GM18870 (cell line): ENCODE measurements at regions not wholly inside any gene's neighbourhood (a gene's known extent, or its start where the extent isn't known, plus 50 kb on each side); places are given as distances from the start of the nearest gene placed in this dataset.
"Not testable (repeated sequence)": the region's sequence is repeated elsewhere in the genome, so short reads cannot be mapped to it uniquely, and the experiment has no call there.

Source experiments
- ATAC-seq: cut with Tn5 transposase; IDR thresholded peaks from one replicate; pipeline ENCODE4 v1.9.1; 2021; ENCODE audit warnings: moderate library complexity; ENCODE audit not compliant: unreplicated experiment

DNA sequence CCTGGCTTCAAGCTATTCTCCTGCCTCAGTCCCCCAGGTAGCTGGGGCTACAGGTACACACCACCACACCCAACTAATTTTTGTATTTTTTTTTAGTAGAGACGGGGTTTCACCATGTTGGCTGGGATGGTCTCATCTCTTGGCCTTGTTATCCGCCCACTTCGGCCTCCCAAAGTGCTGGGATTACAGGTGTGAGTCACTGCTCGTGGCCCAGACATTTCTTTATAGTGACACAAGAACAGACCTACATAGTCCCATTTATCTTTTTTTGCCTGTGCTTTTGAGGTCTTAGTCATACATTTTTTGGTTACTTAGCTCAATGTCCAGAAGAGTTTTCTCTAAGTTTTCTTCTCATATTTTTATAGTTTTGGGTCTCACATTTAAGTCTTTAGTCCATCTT is 247.4 kb downstream of the SYT10 start:
- ATAC-seq = no peak

DNA sequence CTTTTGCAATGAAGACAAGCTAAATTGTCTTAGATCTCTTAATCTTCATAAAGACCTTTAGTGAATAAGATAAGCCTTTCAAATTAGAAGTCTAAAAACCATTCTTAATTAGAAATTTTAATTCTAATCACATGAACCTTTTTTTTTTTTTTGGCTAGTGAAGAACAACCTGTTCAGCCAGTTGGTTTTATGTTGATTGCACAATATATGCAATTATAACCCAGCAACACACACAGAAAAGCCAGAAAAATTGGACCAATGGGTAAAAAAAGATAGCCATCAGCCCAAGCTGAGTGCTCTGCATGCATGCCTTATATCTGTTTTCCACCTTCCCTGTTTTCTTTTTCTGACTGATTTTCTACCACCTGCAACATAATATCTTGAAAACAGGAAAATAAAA is 252.2 kb downstream of the SYT10 start:
- no peak for ATAC-seq

DNA sequence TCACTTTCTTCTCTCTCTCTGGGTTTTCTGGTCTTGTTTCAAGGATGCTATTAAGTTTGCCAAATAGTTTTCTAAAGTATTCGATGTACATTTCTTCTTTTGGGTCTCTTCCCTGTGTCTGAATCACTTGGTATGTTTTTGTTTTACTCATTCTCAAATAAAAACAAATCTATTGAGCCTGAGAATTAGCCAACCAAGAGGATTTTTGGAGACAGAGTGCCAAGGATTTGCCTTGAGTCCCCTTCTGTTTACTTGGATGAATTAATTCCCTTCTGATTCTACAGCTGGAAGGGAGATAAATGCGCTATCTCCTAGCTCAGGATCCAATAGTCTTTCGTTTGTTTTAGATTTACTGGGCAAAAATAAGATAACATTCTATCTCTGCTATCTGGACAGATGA is 255.5 kb downstream of the SYT10 start:
- ATAC-seq = no peak

DNA sequence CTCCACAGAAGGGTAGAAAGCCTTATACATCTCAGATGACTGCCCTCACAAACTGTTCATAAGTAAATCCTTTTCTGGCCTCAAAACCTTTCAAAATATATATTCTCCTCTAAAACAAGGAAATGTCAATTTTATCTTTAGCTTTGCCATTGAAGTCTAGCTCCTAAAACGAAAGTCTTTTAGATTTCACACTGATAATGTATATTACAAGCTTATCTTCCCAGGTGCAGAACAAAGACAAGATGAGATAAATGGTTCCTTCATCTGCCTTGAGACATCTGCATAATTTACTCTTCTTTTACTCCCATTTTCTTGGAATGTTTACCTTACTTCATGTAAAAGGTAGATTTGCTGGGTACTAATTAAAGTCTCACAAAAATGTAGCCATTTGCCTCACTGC is 257.1 kb downstream of the SYT10 start:
- ATAC-seq = no peak

DNA sequence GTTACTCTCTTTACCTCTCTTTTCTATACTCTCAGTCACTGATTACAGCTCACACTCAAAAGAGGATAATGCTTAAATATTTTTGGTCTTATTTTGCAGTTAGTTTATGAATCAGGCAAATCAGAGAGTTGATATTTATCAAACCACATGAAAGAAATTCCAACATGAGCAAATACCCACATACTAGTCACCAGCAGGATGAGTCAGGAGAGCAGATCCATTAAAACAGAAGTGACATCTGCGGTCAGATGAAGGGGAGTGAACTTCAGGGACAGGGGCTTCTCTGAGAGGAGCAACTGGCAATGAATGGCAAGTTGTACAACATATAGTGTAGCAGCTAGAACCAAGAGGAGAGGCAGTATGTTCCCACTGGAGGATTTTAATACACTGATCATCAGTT is 258.7 kb downstream of the SYT10 start:
- no peak for ATAC-seq

DNA sequence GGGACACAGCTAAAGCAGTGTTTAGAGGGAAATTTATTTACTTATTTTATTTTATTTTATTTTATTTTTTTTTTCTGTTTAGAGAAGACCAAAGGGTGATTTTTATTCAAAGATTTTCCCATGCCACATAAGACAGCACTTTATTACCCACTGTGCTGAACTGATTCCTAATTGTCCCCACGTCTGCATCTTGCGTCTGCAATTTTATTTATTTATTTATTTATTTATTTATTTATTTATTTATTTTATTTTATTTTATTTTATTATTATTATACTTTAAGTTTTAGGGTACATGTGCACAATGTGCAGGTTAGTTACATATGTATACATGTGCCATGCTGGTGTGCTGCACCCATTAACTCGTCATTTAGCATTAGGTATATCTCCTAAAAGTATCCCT is 269.7 kb upstream of the PKP2 start:
- not testable (repeated sequence) for ATAC-seq

DNA sequence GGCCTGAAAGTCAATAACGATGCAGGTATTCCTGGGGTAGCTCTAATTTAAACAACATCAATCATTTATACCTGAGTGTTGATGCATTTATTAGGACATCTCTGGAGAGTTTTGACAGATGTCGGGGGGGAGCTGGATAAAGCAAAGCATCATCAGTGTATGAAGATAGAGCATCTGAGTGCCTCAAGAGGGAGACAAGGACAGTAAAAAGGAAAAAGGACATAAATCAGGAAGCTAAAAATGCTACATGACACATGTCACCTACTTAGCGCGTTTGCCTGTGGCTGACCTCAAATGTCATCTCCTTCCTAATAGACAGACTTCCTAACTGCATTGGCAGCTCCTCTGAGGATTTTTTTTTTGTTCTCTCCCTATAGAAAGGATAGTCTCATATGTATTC is 259.5 kb upstream of the PKP2 start:
- no peak for ATAC-seq

DNA sequence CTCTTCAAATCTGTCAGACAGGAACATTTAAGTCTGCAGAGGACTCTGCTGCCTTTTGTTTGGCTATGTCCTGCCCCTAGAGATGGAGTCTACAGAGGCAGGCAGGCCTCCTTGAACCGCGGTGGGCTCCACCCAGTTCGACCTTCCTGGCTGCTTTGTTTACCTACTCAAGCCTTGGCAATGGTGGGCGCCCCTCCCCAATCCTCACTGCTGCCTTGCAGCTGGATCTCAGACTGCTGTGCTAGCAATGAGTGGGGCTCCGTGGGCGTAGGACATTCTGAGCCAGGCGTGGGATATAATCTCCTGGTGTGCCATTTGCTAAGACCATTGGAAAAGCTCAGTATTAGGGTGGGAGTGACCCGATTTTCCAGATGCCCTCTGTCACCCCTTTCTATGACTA is 250.7 kb upstream of the PKP2 start:
- not testable (repeated sequence) for ATAC-seq

DNA sequence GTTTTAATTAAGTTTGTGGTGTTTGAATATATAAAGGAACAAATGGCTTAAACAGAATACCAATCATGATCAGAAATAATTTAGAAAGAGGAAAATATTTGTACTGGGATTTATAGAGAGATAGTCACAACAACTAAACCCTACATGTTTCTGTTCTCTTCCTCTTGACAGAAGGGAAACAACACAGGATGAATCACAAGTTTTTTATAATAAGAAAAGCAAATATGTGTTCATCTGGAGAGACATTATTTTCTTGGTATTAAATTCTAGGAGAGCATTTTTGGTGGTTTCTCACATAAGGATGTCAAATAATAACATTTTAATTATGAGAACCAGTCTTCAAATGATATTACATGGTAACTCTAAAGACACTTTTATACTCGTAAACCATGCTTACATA is 232.9 kb upstream of the PKP2 start:
- ATAC-seq = no peak

DNA sequence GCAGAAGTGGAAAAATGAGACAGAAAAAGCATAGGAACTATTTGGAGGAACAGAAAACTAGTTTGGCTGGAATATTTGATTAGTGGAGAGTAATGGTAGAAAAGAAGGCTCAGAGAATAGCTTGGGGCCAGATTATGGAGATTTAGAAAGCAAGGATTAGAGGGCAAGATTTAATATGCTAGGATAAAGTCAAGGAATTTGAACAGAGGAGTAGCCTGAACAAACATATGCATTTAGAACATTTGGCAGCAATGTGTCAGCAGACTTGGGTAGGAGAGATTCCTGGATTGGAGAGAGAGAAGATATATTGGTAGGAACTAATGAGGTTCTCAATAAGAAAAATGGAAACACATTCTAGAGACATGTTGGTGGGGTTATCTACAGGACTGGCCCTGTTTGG is 229.2 kb upstream of the PKP2 start:
- no peak for ATAC-seq

DNA sequence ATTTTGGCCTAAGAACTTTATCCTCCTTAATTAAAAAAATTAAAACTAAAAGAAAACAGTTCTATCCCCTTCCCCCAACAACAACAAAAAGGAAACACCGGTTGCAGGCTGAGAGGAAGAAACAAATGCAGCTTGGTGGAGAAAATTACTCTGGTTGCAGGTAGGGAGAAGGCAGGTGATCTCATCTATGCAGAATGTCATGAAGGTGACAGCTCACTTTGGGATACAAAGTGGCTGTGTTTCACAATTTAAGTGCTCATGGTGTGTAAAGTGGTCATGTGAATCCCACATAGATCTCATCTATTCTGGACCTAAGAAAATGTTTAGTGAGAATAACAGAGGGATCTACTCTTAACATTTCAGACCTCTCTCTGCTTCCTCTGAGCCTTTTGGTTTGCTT is 219.7 kb upstream of the PKP2 start:
- no peak for ATAC-seq

DNA sequence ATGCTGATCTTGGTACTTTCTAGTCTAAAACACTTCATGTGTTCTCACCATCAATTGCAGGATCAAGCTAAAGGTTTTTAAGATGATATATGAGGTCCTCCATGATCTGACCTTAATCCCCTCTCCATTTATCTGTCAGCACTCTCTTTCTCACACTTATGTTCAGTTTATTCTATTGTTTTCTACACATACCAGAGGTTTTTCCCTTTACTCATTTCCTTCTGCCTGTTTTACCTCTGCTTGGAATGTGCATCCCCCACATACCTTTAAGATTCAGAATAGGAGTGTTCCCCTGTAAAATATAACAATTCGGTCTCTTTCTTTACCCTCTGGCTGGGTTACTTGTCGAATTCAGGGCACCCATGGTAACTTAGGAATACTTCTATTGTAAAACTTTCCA is 219.1 kb upstream of the PKP2 start:
- ATAC-seq = no peak

DNA sequence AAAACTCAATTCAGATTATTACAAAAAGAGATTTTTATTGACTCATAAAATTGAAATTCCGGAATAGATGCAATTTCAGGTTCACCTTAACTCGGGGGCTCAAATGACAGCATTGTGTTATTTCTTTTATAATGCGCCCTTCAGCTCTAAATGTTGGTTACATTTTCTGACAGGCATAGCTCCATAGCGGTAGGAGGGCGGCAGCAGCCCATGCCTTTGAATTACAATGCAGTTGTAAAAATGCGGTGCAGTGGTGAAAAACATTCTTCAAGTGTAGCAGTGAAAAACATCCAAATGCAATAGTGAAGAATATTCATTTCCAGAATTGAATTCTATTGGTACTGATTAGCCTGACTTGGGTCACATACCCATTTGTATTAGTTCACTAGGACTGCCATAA is 215.3 kb upstream of the PKP2 start:
- no peak for ATAC-seq

DNA sequence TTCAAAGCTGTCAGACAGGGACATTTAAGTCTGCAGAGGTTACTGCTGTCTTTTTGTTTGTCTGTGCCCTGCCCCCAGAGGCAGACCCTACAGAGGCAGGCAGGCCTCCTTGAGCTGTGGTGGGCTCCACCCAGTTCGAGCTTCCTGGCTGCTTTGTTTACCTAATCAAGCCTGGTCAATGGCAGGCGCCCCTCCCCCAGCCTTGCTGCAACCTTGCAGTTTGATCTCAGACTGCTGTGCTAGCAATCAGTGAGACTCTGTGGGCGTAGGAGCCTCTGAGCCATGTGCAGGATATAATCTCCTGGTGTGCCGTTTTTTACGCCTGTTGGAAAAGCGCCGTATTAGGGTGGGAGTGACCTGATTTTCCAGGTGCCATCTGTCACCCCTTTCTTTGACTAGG is 211.2 kb upstream of the PKP2 start:
- ATAC-seq = not testable (repeated sequence)

DNA sequence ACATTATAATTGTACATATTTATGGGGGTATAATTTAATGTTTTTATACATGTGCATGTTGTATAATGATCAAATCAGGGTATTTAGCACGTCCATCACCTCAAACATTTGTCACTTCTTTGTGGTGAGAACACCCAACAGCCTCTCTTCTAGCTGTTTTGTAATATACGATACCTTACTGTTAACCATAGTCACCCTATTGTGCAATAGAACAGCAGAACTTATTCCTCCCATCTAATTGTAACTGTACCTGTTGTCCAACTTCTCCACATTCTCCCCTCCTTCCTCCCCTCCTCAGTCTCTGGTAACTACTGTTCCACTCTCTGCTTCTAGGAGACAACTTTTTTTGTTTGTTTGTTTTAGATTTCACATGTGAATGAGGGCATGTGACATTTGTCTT is 197.0 kb upstream of the PKP2 start:
- ATAC-seq = no peak

DNA sequence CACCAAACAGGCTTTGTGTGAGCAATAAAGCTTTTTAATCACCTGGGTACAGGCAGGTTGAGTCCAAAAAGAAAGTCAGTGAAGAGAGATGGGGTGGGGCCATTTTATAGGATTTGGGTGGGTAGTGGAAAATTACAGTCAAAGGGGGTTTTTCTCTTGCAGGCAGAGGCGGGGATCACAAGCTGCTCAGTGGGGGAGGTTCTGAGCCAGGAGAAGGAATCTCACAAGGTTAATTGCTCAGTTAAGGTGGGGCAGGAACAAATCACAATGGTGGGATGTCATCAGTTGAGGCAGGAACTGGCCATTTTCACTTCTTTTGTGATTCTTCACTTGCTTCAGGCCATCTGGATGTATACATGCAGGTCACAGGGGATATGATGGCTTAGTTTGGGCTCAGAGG is 191.3 kb upstream of the PKP2 start:
- not testable (repeated sequence) for ATAC-seq

DNA sequence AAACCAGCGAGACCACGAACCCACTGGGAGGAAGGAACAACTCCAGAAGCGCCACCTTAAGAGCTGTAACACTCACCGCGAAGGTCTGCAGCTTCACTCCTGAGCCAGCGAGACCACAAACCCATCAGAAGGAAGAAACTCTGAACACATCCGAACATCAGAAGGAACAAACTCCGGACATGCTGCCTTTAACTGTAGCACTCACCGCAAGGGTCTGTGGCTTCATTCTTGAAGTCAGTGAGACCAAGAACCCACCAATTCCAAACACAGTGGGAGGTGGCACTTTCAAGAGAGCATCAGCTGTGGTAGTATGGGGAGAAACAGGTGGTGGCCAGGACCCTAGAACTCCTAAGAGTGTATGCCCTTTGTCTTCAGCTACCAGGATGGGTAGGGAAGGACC is 179.8 kb upstream of the PKP2 start:
- ATAC-seq = not testable (repeated sequence)

DNA sequence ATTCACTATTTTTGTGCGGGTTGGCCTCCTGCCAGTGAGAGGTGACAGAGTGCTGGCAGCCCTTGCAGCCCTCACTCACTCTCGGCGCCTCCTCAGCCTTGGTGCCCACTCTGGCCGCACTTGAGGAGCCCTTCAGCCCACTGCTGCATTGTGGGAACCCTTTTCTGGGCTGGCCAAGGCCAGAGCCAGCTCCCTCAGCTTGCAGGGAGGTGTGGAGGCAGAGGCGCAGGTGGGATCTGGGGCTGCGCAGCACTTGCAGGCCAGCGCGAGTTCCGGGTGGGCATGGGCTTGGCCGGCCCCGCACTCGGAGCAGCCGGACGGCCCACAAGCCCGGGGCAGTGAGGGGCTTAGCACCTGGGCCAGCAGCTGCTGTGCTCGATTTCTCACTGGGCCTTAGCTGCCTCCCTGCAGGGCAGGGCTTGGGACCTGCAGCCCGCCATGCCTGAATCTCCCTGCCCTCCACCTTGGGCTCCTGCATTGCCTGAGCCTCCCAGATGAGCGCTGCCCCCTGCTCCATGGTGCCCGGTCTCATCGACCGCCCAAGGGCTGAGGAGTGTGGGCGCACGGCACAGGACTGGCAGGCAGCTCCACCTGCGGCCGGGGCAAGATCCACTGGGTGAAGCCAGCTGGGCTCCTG is 178.7 kb upstream of the PKP2 start:
- not testable (repeated sequence) for ATAC-seq

DNA sequence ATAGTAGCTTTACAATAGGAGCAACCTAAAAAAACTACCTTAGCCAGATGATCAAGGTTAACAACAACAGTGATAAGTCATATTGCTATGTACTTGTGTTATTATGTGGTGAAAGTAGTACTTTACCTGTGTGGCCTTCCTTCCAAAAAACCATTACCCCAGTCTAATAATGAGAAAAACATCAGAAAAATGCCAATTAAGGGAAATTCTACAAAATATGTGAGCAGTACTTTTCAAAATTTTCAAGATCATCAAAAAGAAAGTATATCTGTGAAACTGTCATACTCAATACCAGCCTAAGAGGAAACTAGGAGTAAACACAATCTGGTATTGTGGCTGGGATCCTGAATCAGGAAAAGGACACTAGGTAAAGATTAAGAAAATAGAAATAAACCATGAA is 165.3 kb upstream of the PKP2 start:
- ATAC-seq = no peak

DNA sequence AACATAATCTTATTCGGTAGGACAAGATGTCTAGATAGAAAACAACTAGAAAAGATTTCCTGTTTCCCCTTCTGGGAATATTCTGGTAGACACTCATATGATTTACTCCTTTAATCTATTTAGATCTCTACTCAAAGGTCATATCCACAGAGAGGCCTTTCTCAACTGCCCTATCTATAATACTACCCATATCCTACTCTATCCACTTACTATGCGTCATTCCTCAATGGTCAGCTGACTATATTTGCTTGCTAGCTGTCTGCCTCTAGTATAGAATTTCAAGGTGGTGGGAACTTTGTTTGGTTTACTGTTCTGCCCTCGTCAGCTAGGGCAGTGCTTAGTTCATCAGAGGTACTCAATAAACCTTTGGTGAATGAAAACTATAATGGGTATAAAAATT is 157.8 kb upstream of the PKP2 start:
- no peak for ATAC-seq

DNA sequence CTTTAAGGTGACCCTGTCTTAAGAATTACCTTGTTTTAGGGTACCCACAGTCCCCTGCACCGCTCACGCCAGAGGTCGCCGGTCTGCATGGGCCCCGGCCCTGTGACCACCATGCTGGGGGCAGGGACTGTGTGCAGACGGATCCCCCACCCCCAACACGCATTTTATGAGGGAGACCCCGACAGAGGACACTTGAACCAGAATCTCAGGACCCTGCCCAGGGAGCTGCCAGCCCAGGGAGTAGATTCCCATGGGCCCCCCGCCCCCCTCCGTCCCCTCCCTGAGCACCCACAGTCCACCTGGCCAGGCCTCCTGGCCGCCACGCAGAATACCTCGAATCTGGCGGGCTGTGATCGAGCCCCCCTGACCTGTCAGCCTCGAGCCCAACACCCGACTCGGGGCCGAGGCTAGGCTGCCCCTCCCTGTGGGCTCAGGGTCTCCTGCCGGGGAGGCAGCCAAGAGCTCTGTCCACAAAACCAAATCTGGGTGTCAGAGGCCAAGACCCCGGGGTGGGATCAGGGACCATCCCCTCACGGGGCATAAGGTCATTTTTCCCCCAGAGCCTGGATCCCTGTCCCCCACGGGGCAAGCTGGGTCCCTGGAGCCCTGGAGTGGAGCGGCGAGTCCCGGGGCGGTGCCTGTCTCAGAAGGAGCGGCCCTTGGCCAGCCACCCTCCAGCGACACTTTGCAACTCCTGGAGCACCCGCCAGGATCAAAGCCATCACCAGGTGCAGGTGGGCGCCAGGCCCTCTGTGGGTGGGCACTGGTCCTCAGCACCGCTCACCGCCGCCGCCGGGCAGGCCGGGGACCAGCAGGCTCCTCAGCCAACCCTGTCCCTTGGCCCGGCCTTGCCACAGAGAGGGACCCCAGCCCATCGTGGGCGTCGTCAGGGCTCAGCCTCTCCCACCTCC is 155.8 kb upstream of the PKP2 start:
- ATAC-seq = no peak

DNA sequence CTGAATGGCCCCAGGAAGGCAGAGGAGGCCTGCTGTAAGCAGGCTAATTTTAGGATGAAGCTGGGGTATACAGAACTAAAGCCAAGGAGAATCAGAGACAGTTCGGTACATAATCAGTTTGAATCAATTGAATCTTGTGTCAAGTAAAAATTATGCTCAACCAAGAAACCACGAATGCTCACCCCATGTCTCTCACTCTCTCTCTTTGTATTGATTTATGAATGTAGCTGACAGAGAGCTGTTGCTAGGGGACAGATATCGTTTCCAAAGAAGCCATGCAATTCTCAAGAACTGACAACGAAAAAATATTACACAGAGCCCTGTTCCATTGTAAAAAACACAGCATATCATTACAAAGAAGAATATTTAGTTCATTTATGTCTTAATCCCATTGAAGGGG is 151.1 kb upstream of the PKP2 start:
- no peak for ATAC-seq

DNA sequence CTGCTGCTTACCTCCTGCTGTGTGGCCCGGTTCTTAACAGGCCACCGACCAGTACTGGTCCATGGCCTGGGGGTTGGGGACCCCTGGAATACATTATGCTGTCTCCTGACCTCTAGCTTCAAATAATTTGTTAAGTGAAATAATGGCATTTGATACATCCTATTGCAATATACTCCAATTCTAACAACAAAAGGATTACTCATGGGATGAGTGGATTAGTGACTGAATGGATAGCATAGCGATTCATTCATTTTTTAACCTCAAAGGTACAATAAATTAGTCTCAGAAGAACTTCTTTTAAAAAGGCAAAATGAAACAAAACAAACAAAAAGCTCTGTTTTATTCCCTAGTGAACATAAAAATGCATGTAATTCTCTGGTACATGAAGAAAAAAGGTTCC is 147.9 kb upstream of the PKP2 start:
- ATAC-seq = no peak
